ENCODE measurements at regions not wholly inside any gene's neighbourhood (a gene's known extent, or its start where the extent isn't known, plus 50 kb on each side); places are given as distances from the start of the nearest gene placed in this dataset.

DNA sequence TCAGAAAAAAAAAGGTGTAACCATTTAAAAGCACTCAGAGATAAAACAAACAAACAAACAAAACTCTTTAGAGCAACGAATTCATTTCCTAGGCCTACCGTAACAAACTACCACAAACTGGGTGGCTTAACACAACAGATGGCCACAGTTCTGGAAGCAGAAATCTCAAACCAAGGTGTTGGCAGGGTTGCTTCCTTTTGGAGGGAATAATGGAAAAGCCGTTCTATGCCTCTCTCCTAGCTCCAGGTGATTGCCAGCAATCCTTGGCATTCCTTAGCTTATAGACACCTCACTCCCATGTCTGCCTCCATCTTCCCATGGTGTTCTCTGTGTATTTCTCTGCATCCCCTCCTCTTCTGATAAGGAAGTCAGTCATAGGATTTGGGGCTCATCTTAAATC, 200.4 kb downstream of the RAB38 start:
- CTCF ChIA-PET = interaction anchor here (0.9 to 1.4 kb wide), 2 partner anchors 13 to 30 kb away, joined by 3 to 4 read pairs; no protein-coding TSS in a partner anchor
- TF ChIP-seq, protein P1, sequence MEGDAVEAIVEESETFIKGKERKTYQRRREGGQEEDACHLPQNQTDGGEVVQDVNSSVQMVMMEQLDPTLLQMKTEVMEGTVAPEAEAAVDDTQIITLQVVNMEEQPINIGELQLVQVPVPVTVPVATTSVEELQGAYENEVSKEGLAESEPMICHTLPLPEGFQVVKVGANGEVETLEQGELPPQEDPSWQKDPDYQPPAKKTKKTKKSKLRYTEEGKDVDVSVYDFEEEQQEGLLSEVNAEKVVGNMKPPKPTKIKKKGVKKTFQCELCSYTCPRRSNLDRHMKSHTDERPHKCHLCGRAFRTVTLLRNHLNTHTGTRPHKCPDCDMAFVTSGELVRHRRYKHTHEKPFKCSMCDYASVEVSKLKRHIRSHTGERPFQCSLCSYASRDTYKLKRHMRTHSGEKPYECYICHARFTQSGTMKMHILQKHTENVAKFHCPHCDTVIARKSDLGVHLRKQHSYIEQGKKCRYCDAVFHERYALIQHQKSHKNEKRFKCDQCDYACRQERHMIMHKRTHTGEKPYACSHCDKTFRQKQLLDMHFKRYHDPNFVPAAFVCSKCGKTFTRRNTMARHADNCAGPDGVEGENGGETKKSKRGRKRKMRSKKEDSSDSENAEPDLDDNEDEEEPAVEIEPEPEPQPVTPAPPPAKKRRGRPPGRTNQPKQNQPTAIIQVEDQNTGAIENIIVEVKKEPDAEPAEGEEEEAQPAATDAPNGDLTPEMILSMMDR (IDR thresholded peaks at IDR 0.05; ENCODE audit: insufficient read depth, low read depth, low read length) = no peak

DNA sequence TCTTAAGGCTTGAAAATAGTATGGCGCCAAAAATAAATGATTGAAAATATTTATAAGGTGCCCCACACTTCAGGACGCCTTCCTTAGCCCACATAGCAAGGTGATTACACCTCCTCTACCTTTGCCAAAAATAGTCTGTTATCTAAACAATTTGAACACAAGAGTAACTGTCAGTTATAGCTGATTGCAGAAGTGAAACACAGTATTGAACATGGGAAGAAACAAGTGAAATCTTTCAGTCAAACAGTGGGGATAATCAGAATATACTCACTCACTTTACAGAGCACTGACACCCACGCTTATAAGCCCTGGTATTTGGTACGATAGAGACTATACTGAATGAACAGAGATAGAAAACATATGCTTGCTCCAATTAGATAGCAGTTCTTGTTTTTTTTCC, 203.1 kb downstream of the RAB38 start:
- no peak for DNase-seq (ENCODE audit: low read depth)
- Histone ChIP-seq H3K27me3 (ENCODE audit: control insufficient read depth, insufficient read depth, low read length) (no peaks in the 10 kb centered on the region), H3K36me3 (ENCODE audit: control insufficient read depth, insufficient read depth, low read length) (no peaks in the 10 kb centered on the region), H3K4me3 (ENCODE audit: low read depth, low read length) (no peak overlapping the region)
- ChIA-PET POLR2A (no interaction called here), CTCF (interaction anchor here (0.7 kb wide), 1 partner anchor 44 kb away, joined by 3 read pairs; no protein-coding TSS in a partner anchor)
- TF ChIP-seq, protein P1 (IDR thresholded peaks at IDR 0.05; ENCODE audit: insufficient read depth, low read depth, low read length) = no peak

More for the DNA sequence above, 200.4 kb downstream of the RAB38 start:
- H3K27me3 ChIP-seq (ENCODE audit: control insufficient read depth, insufficient read depth, low read length) = no peaks in the 10 kb centered on the region
- DNase-seq (ENCODE audit: low read depth) = no peak
- POLR2A ChIA-PET = no interaction called here
- no peaks in the 10 kb centered on the region for H3K36me3 ChIP-seq (ENCODE audit: control insufficient read depth, insufficient read depth, low read length)
- no peak overlapping the region for H3K4me3 ChIP-seq (ENCODE audit: low read depth, low read length)

DNA sequence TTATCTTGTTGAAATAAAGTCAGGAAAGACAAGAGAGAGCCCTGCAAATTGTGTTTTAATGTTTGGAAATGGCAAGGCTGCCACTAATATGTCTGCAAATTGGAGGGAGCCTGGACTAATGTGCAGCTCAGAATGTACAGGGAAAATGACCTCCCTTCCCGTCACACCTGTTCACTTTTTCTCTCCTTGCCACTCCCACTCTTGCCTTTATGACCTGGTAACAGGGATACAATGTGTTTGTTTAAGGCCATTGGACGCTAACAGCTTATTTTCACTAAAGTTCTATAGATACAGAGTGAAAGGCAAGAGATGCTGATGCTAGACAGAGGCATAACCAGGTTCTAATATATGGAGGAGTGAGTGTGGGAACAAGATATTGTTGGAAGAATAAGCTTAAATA, 203.9 kb downstream of the RAB38 start:
- H3K27me3 ChIP-seq (ENCODE audit: control insufficient read depth, insufficient read depth, low read length) = no peaks in the 10 kb centered on the region
- no peak overlapping the region for H3K4me3 ChIP-seq (ENCODE audit: low read depth, low read length)
- DNase-seq (ENCODE audit: low read depth) = no peak
- TF ChIP-seq, protein P1 (IDR thresholded peaks at IDR 0.05; ENCODE audit: insufficient read depth, low read depth, low read length) = no peak
- CTCF ChIA-PET = no interaction called here
- H3K36me3 ChIP-seq (ENCODE audit: control insufficient read depth, insufficient read depth, low read length) = no peaks in the 10 kb centered on the region
- POLR2A ChIA-PET = no interaction called here

DNA sequence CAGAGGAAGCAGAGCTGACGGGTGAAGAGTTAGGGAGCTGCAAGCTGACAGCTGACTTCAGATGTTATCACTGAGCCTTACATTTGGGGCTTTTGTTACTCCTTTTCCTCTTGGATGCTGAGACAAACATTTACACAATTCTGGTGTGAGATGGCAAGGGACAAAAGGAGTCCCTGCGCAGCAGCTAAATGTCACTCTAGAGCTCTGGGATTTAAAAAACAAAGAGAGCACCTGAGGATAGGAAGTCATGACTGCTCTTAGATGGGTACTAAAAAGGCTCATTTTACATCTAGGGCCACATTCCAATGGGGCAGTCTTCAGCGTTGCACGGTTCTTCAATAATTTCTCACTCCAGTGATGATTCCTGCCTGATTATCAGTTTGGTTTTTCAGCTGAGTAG, 204.5 kb downstream of the RAB38 start:
- no peak overlapping the region for H3K4me3 ChIP-seq (ENCODE audit: low read depth, low read length)
- ChIA-PET POLR2A (no interaction called here), CTCF (no interaction called here)

DNA sequence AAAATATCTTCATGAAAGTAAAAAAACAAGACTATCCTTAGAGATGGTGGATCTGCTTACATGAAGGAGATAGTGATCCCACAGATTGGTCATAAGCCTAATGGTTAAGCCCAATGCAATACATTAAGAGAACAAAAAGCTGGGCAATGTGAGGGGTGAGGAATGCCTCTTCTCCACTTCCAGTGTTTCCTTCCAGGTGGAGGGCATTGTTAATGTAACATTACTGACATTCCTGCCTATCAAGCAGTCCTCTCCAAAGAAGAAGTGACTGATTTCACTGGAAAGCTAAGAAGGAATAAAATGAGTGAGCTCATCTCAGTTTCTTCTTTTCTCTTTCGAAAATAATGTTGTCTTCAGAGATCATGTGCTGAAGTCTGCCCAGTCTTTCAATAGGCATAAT, 207.8 kb downstream of the RAB38 start:
- ChIA-PET CTCF (interaction anchor here (1.2 kb wide), 1 partner anchor 61 kb away, joined by 3 read pairs; no protein-coding TSS in a partner anchor), POLR2A (no interaction called here)
- DNase-seq (ENCODE audit: low read depth) = no peak
- Histone ChIP-seq H3K36me3 (ENCODE audit: control insufficient read depth, insufficient read depth, low read length) (no peaks in the 10 kb centered on the region), H3K27me3 (ENCODE audit: control insufficient read depth, insufficient read depth, low read length) (no peaks in the 10 kb centered on the region), H3K4me3 (ENCODE audit: low read depth, low read length) (no peak overlapping the region)
- TF ChIP-seq, protein P1 (IDR thresholded peaks at IDR 0.05; ENCODE audit: insufficient read depth, low read depth, low read length) = no peak

More for the DNA sequence above, 204.5 kb downstream of the RAB38 start:
- TF ChIP-seq, protein P1 (IDR thresholded peaks at IDR 0.05; ENCODE audit: insufficient read depth, low read depth, low read length) = no peak
- H3K27me3 ChIP-seq (ENCODE audit: control insufficient read depth, insufficient read depth, low read length) = no peaks in the 10 kb centered on the region
- DNase-seq (ENCODE audit: low read depth) = no peak
- no peaks in the 10 kb centered on the region for H3K36me3 ChIP-seq (ENCODE audit: control insufficient read depth, insufficient read depth, low read length)
